HG02759 (cell line): ENCODE measurements at regions not wholly inside any gene's neighbourhood (a gene's known extent, or its start where the extent isn't known, plus 50 kb on each side); places are given as distances from the start of the nearest gene placed in this dataset.
"Not testable (repeated sequence)": the region's sequence is repeated elsewhere in the genome, so short reads cannot be mapped to it uniquely, and the experiment has no call there.

Experiments used
- ATAC-seq: cut with Tn5 transposase; IDR thresholded peaks from one replicate; pipeline ENCODE4 v1.9.1; 2021; ENCODE audit warnings: mild to moderate bottlenecking, moderate library complexity; ENCODE audit not compliant: unreplicated experiment

DNA sequence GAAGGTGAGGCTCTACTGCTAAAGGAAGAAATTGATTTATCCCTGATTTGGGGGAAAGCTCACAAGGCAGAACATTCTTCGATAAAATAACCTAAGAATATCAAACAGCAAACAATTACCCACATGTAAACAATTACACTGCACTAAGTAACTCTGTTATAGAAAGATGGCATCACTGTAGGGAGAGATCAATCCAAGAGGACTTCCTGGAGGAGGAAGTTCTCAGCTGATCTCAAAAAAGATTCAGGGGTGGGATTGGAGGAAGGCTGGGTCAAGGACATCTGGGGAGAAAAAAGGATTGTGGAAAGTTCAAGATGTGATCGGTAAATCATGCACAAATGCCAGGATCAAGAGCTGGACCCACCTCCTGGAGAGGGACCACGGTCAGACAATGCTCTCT is 361.0 kb upstream of the SULF2 start:
- no peak for ATAC-seq

DNA sequence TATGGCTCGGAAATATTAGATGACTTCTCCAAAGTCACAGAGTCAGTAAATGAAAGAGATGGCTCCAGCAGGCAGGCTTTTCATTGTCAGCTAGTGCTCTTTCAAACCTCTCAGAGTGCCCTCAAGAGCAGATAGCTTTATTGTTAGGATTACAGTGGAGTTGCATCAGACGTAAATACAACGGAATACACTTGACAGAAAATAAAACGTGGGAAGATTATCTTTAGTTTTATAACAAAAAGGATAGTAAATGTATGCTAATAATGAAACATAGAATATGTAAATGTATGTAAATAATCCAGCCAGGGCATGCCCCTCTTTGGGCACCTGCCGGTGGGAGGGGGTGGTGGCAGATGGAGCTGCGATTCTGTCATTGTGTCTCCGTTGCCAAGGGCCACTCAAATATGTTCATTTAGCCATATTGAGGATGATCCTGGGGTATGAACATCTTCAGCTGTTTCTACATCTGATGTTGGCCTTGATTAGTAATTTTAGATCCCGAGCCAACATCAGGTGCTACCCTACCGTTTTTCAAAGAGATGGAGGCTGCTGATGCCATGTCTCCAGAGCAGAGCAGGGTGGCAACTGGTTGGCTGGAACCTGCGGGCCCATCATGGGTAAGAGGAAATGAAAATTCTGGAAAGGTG is 358.3 kb upstream of the SULF2 start:
- ATAC-seq, result no peak

DNA sequence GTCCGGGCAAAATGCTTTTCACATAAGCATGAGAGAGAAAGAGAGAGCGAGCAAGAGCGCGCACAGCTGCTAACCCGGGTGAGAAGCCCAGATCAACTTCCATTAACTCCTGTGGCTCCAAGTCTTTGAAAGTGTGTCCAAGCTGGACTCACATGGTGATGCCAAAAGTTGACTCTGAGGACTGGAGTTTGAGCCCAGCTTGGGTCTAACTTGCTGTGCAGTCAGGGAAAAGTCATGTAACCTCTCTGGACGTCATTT is 357.2 kb upstream of the SULF2 start:
- no peak for ATAC-seq

DNA sequence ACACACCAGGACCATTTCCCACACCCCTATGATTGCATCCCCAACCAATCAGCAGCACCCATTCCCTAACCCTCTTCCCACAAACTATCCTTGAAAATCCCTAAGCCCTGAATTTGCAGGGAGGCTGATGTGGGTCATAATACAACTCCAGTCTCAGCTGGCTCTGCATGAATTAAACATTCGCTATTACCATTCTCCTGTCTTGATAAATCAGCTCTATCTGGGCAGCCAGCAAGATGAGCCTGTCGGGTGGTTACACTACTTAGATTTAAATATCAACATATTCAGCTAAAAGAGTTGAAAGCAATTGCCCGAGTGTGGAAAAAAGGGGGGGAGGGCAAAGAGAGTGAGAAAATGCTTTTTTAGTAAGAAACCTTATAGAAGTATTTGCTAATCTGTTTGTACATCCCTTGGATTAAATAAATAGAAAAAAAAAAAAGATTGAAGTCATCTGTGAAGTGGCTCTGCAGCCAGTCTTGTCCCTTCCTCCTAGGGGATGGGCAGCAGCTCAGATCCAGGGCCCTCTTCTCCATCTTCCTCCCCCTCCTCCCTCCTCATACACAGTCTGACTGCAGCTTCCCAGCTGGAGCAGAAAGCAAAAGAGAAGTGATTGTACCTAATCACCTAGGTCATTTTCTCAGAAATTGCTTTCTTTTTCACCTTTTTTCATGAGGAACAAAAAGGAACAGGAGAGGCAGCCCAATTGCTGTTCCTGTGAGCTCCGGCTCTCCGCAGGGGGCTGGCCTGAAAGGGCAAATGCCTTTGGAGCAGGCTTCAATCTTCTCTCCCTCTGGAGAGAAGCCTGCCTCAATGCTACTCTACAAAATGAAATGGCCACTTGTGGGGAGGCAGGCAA is 356.6 kb upstream of the SULF2 start:
- ATAC-seq, result no peak

DNA sequence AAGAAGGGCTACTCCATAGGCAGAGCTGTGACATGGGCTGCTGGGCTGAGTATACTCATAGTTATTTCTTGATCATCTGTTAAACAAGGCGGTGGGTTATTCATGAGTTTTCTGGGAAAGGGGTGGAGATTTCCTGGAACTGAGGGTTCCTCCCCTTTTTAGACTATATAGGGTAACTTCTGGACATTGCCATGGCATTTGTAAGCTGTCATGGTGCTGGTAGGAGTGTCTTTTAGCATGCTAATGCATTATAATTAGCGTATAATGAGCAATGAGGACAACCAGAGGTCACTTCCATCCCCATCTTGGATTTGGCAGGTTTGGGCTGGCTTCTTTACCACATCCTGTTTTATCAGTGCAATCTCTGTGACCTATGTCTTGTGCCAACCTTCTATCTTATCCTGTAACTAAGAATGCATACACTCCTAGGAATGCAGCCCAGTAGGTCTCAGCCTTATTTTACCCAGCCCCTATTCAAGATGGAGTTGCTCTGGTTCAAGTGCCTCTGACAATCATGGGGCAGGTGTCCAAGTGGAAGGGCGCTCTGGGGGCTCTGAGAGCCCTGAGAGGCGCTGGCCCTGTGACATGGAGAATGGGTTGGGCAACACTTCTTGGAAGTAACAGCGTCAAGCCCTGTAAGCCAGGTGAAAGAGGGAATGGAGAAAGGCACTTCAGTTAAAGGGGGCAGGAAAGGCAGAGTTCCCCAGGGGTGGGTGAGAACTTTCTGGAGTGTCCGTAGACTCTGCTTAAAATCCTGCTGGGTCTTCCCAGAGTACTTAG is 354.2 kb upstream of the SULF2 start:
- ATAC-seq, result no peak

DNA sequence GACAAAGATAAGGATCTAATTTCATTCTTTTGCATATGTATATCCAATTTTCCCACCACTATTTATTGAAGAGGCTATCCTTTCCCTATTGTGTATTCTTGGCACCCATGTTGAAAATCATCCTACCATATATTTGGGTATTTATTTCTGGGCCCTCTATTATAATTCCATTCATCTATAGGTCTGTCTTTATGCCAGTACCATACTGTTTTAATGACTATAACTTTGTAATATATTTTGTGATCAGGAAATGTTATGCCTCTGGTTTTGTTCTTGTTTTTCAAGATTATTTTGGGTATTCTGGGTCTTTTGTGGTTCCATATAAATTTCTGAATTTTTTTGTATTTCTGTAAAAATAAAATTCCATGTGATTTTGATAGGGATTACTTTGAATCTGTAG is 347.6 kb upstream of the SULF2 start:
- ATAC-seq, result no peak

DNA sequence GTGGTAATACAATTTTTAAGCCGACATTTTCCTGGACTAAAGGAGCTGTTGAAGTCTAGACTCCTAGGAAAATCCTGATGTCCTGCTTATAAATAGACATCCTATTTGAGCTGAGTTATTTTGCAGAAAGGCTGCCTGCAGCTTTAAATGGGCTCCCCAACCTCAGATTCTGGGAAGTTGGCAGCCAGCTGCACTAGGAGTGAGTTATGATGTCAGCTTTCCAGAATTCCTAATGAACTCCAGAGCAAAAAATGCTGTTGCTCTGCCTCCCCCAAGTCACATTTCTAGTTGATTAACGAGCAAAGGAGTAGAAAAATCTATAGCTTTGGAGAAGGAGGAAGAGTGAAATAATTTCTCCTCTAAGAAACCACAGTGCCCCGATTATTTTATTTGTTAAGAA is 346.3 kb upstream of the SULF2 start:
- ATAC-seq, result no peak

DNA sequence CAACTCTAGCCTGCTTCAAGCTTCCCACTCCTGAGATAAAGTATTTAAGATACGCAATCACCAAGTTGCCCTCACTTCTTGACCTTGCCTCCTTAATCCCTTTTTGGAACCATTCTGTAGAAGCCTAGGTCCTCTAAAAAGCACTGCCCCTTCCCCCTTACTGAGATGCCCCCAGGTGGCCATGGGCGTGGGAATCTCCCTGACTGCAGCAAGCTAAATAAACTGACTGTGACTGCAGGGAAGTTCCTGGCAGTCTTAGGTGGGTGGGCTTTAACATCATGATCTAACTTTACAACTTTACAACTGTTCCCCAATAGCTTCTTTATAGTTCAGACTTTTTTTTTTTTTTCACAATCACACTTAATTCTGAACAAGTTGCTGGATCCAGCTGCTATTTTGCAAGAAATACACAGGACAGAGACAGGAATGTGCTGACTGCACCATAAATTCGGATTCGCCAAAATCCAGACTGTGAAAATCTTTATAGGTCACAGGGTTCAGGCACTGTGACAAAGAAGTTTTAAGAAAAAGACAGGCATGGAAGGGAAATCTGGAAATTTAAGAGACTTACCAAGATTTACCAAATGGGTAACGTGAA is 344.2 kb upstream of the SULF2 start:
- no peak for ATAC-seq

DNA sequence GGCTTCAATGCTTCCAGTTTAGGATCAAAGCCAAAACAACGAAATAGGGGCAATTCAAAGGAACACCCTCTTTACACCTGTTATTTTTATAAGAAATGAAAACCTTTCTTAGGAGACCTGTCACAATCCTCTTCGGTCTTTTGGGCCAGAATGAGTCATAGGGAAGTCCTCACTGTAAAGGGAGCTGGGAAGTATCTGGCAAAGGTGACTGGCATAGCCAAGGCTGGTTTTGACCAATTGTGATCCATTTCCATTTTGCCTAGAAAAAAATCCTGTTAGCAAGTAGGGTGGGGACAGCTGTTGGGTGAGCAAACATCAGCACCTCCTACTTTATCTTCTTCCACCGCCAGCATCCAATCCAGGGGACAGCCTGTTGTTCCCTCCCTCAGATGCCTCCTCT is 343.2 kb upstream of the SULF2 start:
- no peak for ATAC-seq

DNA sequence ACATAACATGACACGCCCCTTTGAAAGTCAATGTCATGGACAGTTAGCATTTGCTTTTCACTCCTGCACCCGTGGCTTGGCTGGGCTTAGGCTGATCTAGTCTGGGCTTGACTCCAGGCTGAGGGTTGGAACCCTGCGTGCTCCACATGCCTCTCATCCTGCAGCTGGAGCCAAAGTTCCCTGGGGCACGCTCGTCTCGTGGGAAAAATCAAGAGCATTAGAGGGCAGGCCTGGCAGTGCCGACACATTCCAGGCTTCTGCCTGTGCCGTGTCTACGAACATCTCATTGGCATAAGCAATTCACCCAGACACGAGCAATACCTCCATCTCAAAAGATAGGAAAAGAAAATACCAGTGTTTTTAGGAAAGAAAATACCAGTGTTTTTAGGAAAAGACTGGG is 342.7 kb upstream of the SULF2 start:
- not testable (repeated sequence) for ATAC-seq

DNA sequence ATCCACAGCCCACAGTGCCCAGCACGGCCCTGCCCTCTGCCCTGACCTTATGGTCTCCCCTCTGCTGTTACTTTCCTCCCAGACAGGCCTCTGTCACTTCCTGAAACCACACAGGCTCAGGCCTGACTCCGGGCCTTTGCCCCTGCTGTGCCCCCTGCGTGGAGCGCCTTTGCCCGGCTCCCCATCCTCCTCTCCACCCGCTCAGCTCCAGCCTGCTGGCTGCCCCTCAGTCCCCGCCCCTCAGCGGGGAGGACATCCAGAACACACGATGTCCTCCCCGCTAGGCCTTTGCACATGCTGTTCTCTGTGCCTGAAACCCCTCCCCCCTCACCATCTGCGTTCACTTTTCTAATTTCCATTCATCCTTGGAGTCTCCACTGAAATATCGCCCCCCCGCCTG is 341.9 kb upstream of the SULF2 start:
- ATAC-seq, result not testable (repeated sequence)

DNA sequence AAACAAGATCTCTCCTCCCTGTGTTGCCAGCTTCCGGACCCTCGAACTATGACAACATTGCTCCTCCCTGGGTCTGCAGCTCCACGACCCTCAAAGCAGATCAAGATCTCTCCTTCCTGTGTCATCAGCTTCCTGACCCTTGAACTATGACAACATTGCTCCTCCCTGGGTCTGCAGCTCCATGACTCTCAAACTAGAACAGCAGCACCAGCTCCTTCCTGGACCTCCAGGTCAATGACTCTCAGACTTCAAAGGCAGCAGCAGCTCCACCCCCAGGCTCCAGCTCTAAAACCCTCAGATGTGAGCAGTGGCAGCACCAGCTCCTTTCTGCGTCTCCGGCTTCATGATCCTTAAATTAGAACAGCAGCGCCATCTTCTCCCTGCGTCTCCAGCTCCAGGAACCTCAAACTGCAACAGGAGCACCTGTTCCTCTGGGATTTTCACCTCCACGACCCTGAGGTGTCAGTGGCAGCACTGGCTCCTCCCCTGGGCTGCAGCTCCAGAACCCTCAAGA is 341.0 kb upstream of the SULF2 start:
- no peak for ATAC-seq

DNA sequence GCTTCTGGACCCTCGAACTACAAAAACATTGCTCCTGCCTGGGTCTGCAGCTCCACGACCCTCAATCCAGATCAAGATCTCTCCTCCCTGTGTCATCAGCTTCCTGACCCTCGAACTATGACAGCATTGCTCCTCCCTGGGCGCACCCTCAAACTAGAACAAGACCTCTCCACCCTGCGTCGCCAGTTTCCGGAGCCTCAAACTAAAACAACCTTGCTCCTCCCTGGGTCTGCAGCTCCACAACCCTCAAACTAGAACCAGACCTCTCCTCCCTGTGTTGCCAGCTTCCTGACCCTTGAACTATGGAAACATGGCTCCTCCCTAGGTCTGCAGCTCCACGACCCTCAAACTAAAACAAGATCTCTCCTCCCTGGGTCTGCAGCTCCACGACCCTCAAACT is 339.7 kb upstream of the SULF2 start:
- no peak for ATAC-seq

DNA sequence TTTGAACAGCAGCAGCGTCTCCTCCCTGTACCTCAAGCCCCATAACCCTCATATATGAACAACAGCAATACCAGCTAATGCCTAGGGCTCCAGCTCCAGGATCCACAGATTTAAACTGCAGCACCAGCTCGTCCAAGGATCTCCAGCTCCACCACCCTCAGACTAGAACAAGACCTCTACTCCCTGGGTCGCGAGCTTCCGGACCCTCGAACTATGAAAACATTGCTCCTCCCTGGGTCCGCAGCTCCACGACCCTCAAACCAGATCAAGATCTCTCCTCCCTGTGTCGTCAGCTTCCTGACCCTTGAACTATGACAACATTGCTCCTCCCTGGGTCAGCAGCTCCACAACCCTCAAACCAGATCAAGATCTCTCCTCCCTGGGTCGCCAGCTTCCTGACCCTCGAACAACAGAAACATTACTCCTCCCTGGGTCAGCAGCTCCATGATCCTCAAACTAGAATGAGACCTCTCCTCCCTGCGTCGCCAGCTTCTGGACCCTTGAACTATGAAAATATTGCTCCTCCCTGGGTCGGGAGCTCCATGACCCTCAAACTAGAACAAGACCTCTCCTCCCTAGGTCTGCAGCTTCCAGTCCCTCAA is 339.0 kb upstream of the SULF2 start:
- no peak for ATAC-seq

DNA sequence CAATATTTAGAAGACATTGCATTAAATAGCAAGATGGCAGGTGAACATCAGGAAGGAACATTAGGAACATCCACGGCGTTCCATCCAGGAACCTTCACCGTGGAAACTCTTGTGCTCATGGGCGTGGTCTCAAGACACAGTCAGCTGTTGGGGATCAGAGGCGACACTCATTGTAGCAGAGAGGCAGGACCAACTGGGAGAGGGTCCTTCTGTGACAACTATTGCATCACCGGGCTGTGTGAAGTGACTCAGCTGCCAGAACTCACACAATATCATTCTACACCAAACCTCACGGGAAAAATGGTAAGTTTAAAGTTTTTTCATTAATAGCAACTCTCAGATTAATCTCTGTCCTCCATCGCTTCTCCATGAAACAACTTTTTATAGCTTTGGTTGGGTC is 334.8 kb upstream of the SULF2 start:
- ATAC-seq, result no peak

DNA sequence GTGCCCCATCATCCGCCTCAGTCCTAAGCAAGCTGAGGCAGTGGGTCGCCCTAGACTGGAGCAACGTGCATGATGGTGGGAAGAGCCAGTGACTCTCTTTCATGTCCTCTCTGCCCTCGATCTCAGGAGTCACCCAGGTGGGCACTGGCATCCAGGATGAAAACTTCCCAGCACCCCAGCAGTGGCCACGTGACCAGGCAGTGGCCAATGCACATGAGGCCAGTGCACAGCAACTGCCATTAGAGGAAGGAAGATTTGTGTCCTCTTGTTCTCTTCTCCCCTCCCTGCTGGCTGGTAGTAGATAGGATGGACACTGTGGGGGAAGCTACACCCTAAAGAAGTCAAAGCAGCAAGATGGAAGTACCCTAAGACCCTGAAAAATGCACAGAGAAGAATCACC is 334.1 kb upstream of the SULF2 start:
- ATAC-seq, result not testable (repeated sequence)

DNA sequence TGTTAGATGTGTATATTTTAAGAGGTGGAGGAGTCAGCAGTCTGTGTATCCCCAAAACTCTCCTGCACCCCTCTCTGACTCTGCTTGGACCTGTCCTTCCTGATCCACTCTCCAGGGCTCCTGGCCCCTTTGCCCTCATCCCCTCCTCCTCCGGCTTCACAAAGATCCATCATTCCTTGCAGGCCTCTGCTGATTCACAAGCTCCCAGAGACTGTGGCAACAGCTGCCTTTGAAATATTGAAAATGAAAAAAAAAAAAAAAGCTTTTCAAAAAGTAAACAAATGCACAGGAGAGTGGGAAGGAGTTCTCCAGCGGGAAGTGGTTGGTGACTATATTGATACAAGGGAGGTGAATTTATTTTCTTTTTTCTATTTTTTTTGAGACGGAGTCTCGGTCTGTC is 330.2 kb upstream of the SULF2 start:
- no peak for ATAC-seq

DNA sequence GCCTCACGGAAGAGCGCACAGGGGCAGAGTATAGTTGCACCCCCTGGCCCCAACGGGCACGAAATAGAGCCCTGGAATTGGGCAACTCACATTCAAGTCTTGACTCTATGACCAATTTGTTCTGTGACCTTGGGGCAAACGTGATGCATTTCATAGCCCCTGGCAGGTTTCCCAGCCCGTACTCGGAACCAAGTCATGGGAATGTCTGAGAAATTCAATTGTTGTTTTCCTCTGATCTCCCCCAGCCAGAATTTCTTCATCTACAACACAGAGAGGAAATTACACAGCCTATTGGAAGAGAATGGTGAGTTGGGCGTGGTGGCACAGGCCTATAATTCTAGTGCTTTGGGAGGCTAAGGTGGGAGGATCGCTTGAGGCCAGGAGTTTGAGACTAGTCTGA is 322.3 kb upstream of the SULF2 start:
- no peak for ATAC-seq

DNA sequence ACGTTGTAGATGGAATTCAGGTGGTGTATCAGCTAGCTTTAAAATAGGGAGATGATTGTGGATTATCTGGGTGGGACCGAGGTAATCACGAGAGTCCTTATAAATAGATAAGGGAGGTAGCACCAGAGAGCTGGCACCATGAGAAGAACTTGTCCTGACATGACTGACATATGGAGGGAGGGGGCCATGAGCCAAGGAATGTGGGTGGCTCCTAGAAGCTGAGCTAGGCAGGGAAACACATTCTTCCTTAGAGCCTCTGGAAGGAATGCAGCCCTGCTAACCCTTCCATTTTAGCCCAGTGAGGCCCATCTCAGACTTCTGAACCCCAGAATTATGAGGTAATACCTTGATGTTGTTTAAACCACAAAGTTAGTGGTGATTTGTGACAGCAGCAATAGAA is 321.1 kb upstream of the SULF2 start:
- ATAC-seq, result no peak

DNA sequence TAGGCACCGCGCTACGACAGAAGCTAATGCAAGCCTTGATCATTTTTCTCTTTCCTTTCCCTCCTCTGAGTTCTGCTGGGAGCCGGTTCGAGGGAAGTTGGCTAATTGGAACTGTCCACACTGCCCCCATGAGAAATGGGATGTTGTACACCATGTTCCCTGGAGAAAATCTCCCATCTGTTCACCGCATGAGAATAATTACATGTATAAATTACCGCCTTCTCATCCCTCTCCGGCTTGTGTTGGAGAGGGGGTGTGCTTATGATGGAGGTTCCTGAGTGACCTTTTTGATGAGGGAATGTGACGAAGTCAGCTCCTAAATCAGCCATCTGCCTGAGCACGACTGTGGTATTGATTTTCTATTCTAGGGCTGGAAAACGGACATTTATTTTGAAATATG is 320.2 kb upstream of the SULF2 start:
- ATAC-seq, result no peak
